ELR (cell line): ENCODE measurements at regions not wholly inside any gene's neighbourhood (a gene's known extent, or its start where the extent isn't known, plus 50 kb on each side); places are given as distances from the start of the nearest gene placed in this dataset.
"Not testable (repeated sequence)": the region's sequence is repeated elsewhere in the genome, so short reads cannot be mapped to it uniquely, and the experiment has no call there.

ENCODE experiments used
- DNase-seq: peaks from one replicate; pipeline ENCODE4 v3.0.0-alpha.2; 2015; ENCODE audit warnings: low read depth

DNA sequence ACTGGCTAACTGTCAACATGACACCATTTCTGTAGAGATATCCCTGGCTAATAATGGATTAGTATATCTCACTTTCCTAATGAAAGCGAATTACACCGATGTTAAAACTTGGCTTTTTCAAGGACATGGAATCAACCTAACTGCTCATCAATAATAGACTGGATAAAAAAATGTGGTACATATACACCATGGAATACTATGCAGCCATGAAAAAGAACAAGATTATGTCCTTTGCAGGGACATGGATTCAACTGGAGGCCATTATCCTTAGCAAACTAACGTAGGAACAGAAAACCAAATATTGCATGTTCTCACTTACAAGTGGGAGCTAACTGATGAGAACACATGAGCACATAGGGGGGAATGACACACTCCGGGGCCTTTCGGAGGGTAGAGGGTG lies 62.6 kb downstream of the ZIC1 start:
- DNase-seq, result no peak

DNA sequence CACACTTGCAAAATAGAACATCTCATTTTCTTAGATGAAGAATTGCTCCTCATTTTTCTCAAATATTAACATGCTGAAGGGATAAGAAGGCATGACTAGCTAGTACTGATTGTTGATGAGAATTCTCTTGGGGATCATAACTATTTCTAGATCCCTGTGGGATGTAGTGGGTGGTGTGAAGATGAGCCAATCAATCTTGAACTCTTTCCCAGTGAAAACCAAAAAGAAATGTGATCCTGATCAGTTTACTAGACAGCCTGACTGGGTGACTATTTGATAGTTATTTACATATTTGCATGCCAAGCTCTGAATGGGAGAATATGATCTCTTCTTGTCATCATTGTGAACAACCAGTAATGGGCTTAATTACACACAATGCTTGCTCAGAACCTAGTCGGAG lies 63.7 kb downstream of the ZIC1 start:
- DNase-seq, result no peak

DNA sequence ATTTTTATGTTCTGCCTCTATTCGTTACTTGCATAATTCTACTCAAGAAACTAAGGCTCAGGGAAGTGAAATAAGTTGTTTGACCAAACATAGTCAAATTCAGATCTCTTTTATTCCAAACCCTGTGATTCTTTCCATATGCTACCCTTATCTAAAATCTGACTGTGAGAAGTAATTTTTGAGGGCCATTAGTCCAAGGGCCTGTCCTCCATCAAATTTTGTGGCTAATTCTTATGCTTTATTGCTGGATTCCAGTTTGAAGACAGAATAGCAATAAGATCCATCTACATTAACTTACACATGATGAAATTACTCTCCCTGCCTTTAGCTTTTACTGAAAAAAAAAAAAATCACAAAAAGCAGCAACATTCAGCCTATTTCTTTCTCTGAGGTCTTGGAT lies 74.0 kb downstream of the ZIC1 start:
- DNase-seq, result no peak

DNA sequence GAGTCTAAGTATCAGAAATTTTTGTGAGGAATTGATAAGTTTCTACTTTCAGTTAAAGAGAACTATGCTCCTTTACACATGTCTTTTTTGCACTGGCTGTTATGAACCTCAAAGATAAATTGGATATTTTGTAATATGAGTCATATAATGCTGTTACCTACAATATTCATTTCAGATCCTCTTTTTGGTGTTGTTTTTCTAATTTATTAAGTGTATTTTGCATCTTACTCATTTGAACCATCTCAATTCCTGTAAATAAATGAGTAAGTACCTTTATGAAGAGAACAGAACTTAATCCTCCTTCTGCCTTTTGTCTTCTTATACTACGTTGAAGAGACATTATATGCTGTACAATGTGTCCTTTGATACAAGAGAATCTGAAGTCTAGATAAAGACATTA lies 74.4 kb downstream of the ZIC1 start:
- no peak for DNase-seq

DNA sequence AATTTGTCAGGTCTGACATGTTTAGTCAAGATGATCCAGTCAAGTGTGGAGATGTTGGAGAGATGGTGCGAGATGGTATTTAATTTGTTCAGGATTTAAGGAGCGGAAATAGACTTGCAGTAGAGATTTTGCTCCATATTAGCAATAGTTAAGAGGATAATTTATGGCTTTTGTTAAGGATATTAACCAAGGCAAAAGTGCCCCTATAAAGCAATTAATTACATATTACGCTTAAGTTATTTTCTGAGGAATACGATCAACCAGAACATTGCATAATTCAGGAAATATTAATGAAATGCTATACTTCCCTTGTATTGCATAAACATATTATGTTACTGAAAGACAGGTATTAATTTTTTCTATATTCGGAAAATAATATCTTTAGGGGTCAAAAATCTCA lies 83.9 kb downstream of the ZIC1 start:
- no peak for DNase-seq

DNA sequence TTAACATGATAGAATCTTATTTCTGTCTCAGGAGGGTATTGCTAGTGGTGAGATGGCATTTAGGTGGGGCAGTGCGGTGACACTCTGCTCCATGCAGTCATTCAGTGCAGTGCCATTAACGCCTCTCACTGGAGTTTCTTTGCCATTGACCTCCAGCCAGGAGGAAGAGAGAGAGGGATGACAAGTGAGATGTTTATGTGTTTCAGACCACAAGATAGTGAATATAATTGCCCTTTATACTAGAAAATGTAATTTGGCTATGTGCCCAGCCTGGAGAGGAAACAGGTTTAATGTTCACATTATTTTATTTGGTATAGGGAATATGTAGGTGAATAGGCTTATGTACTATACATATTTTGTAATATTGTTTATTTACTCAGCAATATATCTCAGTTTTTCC lies 84.5 kb downstream of the ZIC1 start:
- no peak for DNase-seq

DNA sequence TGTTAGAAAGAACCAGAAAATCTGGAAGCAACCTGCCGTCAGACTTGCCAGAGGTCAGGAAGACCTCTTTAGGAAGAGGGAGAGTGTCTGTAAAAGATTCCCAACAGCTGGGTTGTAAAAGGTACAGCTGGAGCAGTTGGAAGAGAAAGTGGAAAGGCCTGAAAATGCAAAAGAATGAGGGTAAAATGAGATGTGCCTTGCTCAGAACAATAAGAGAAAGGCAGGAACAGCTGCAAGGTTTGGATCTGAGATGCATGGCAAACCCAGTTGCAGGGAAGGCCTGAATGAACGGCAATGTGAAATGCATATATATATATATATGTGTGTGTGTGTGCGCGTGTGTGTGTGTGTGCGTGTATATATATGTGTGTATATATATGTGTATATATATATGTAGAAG lies 88.1 kb downstream of the ZIC1 start:
- no peak for DNase-seq

DNA sequence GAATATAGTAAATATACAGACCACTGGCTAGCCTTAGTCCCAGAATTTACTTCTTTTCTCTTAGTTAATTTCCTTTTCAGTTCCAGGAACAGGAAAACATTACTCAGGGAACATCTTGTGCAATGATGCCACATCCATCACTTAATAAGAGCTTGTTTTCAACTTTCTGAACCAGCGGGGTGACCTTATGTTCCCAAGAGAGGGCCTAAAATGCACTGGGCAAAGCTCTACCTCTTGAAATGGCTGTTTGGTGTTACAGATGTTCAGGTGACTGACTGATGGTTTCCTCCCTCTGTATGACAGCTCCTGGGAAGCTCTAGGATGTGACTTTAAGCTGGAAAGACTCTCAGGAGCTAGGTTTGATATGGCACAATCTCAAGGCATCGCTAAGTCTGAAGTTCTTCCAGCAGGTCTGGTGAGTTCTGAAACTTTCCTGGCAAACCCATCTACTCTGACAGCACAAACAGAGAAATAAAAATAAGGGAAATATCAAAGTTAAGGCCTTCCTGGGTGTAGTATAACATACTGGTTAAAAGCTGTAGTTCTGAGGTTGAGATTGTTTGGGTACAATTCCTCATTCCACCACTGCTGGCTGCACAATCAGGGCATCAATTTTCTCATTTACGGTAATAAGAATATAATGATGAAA lies 98.6 kb downstream of the ZIC1 start:
- no peak for DNase-seq

DNA sequence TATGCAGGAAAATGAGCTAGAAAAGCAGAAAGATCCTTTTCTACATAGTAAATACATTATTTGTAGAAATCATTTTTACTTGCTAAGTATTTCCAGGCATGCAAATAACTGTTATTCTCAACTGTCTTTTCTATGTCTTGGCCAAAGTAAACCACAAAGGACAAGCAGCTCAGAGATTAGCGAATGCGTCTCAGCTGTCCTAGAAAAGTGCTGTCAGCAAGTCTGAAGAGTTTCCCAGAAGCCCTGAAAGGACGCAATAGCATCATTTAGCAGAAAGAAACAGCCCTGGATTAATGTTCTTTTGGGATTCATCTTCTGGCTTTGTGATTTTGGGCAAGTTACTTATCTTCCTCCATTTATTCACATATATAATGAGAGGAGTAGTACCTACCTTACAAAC lies 100.3 kb downstream of the ZIC1 start:
- DNase-seq, result no peak

DNA sequence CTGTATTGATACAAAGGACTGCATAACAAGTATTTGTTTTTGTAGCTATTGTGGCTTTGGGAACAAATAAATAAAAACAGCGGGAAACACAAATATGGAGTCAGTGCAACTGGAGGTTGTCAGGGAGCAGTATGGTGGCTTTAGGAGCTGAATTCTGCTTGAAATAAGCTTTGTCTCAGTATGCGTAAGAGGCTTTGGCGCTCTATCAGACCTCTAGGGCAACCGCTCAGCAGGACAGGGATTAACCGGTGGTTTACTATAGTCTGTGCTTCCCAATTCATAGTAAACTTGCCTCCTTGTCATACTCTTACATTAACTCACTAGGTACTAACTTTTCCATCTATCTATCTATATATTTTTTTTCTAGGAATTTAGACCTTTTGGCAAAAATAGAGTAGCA lies 104.6 kb downstream of the ZIC1 start:
- no peak for DNase-seq

DNA sequence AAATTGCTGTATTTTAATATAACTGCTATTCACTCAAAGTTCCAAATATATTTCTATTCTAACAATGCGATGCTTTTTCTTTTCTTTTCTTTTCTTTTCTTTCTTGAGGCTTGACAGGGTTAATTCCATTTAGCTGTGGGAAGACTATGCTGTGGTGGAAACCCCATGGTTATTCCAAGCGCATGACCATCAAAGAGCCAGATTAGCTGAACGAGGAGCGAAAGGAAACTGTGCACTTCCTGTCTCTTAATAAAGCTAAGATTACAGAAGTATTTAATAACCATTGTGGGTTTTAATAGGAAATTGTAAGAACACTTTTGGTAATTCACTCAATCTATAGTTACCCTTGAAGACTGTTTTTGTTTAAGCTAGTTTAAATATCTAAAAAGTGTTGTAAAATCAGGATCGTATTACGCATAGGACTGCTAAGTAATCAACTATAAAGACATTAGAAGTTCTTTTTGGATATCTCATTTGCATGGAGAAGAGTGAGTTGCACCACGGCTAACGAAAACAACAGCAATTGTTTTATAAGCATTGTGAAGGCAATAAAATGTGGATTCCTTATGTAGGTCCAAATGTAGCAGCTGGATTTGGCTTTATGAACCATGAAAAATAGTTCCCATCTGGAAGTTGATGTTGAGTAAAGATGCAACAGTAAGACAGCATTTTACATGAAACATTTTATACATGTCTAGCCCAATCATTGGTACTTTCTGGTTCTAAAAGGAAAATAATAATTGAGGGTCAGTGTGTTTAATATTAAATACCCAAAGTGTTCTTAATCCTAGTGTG lies 105.4 kb downstream of the ZIC1 start:
- DNase-seq, result no peak

DNA sequence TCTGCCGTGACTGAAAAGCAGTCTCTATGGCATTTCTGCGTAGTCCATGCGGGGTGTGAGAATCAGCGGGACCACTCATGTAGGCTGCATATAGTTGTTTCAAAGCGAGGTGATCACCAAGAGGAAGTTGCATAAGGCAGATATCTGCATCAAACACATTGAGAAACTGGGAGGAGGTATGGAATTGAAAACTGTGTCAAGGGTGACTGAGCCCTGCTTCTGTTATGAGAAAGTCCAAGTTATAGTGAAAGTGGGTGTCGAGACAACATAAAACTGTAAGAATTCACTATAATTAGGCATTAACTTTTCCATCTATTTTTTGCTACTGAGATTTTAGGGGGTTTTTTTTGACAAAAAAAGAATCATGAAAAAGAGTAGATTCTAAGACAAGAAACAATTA lies 109.3 kb downstream of the ZIC1 start:
- DNase-seq, result no peak

DNA sequence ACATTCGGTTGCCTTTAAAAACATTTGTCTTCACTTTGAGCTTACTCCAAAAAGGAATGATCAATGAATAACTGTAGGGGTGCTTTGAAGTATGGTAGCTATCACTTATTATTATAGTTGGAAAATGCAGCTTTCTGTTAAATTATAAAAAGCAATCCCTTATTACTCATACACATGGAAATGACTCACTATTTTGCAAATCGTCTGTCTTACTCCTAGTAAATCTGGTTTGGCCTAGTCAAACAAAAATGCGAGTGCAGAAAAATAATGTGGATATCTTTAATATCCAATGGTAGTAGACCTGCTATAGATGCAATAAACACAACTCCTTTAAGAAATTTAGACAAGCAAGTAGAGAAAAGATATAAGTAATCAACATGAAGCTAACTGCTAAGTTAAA lies 112.5 kb downstream of the ZIC1 start:
- DNase-seq, result peak; percentile 78

DNA sequence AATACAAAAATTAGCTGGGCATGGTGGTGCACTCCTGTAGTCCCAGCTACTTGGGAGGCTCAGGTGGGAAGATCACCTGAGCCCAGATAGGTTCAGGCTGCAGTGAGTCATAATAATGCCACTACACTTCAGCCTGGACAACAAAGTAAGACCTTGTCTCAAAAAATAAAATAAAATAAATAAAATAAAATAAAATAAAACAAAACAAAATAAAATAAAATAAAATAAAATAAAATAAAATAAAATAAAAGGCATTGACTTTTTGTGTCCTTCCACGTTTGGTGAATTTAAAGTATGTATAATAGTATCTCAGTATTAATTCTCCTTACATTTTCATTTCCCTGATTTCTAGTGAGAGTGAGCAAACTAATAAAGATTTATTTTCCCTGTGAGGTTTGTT lies 113.6 kb downstream of the ZIC1 start:
- DNase-seq, result not testable (repeated sequence)

DNA sequence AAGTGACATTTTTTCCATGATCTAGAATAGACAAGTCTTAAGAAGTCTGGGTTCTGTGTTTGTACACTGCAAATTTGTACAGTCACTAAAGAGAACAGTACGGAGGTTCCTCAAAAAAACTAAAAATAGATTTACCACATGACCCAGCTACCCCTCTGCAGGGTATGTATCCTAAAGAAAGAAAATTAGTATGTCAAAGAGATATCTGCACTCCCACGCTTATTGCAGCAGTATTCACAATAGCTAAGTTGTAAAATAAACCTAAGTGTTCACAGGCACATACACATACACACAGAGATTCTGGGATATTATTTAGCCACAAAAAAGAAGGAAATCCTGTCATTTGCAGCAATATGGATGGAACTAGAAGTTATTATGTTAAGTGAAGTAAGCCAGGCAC lies 120.4 kb downstream of the ZIC1 start:
- DNase-seq, result no peak

DNA sequence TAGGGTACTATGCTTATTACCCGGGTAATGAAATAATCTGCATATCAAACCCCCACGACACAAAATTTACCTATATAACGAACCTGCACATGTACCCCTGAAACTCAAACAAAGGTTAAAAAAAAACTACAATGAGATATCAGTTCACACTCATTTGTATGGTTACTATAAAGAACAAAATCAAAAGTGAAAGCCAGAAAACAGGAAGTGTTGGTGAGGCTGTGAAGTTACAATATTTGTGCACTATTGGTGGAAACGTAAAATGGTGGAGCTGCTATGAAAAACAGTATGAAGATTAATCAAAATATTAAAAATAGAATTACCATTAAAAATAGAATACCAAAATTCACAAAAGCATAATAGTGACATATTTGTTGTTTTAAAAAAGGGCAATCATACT lies 128.9 kb downstream of the ZIC1 start:
- DNase-seq, result no peak

DNA sequence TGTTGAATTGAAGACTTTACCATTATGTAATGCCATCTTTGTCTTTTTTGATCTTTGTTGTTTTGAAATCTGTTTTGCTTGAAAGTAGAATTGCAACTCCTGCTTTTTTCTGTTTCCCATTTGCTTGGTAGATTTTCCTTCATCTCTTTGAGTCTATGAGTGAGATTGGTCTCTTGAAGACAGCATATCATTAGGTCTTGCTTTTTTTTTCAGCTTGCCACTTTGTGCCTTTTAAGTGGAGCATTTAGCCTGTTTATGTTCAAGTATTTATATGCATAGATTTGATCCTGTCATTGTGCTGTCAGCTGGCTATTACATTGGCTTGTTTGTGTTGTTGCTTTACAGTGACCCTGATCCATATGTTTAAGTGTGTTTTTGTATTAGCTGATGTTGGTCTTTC lies 131.8 kb downstream of the ZIC1 start:
- DNase-seq, result no peak

DNA sequence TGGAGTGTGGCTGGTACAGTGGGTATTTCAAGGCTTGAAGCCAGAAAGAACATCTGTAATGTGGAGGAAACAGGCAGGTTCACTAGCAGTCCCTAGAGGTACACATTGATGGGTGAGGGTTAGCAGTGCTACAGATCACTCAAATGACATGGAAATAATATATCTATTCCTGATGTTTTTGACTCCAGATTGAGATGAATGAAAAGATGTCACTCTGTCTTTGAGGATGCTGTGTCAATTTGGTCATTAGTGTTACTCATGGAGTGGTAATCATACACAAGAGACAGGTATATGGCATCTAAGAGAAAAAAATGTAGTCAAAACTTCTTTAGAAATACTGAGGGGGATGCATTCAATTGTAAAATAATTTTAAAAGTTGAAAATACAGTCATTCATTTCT lies 135.1 kb downstream of the ZIC1 start:
- no peak for DNase-seq

DNA sequence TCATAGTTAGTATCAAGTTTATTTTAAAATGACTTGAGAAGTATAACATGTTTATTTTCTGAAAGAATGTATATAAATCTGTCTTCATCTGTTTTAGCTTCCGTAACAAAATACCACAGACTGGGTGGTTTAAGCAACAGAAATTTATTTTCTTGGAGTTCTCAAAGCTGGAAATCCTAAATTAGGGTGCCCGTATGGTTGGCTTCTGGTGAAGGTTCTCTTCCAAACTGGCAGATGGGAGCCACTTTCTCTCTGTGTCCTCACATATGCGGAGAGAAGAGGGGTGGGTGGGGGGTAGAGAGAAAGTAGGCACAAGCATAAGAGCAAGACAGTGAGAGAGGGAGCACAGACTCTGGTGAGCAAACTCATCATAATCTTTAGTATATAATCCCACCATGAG lies 142.3 kb downstream of the ZIC1 start:
- no peak for DNase-seq

DNA sequence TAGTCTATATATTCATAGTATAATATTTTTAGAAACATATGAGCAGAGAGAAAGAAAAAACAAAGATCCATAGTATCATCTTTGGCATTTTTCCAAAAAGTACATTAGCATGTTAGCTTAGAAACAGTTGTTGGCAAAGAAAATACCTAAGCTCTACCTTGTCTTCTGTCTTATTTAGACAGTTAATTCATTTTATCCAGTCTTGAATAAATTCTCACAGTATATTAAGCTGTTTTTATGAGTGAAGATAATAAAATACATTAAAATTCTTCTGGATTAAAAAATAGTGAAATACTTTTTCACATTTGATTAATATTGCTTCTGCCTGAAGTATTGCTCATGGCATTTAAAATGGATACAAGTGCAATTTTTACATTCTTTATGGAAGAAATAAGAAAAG lies 145.2 kb downstream of the ZIC1 start:
- DNase-seq, result no peak

DNA sequence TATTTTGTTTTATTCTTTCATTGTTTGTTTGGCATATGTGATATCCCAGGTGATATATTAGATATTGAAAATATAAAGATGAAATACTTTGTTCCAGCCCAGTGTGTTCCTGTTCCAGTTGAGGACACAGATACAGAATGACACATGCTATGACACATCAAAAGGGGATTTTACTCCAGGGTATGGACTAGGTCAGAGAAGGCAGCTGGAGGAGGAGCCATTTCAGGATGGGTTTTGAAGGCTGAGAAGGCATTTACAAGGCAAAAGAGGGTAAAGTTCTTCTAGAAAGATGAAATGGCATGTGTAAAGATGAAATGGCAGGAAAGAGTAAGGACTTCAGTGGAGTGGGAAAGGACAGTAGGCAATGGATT lies 163.8 kb downstream of the ZIC1 start:
- DNase-seq, result peak; percentile 77

DNA sequence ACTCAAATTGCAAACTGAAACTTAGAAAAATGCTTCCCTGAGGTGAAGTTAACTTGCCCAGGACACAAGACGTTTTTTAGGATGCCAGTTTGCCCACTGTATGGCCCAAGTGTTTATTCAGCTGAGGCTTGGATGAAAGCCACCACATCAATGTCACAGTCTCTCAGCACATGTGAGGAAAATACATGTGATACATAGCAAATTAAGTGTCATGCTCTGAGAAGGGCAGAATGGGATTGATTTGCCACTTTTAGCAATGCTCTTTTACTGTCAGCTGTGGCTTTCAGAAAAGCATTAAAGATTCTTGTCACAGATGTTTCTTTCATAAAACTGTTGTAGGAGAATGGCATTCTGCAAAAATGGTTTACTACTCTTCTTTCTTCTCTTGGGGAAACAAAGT lies 165.5 kb downstream of the ZIC1 start:
- DNase-seq, result no peak

DNA sequence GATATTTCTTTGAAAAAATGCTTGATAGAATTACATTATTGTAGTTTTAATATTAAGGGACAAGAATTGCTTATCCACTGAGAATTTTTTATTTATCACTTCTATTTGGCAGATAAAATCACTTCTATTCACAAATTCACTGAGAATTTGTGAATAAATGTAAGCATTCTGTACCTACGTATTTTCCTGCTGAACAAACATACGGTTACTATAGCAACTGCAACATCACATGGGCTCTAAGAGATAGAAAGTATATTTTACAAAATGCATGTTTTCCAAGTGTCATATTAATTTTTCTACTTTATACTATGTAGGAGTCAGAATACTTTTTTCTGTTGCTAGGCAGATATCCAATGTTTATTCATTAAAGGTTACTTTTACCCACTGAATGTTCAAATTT lies 166.2 kb downstream of the ZIC1 start:
- no peak for DNase-seq

DNA sequence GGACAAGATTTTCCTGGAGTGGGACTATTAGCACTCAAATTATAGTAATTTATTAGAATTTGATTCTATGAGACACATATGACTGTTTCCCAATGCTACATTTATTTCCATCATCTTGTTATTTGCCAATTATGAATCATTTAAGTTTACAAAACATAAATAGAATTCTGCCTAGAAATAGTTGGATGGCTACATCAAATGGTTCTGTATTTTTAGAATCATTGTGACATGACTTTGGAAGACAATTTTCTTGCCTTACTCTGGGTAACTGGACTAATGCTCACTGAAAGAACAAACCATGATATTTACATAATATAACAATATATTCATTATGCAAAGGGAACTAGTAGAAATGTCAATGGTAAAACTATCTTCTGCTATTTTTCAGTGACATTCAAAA lies 173.5 kb downstream of the ZIC1 start:
- no peak for DNase-seq
